GM12872 (cell line): ENCODE measurements at regions not wholly inside any gene's neighbourhood (a gene's known extent, or its start where the extent isn't known, plus 50 kb on each side); places are given as distances from the start of the nearest gene placed in this dataset.

Experiments
- TF ChIP-seq, protein P1 (sequence below): IDR thresholded peaks from 3 replicates; pipeline ENCODE4 v1.5.1; 2011; ENCODE audit warnings: low read depth, mild to moderate bottlenecking, low read length, moderate library complexity; ENCODE audit not compliant: insufficient read depth

DNA sequence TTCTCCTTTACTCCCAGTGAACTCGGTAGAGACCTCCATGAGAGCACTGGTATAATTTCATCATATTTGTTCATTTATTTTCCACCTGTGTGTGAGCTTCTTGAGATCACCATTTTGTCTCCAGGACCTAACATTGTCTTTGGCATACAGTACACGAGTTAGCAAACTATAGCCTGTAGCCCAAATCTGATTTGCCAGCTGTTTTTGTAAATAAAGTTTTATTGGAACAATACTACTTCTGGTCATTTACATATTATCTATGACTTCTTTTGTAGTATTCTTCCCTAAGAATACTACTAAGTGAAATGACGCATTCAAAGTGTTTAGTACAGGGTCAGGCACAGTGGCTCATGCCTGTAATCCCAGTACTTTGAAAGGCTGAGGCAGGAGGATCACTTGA, 449.5 kb downstream of the PLPP3 start:
- TF ChIP-seq, protein P1, sequence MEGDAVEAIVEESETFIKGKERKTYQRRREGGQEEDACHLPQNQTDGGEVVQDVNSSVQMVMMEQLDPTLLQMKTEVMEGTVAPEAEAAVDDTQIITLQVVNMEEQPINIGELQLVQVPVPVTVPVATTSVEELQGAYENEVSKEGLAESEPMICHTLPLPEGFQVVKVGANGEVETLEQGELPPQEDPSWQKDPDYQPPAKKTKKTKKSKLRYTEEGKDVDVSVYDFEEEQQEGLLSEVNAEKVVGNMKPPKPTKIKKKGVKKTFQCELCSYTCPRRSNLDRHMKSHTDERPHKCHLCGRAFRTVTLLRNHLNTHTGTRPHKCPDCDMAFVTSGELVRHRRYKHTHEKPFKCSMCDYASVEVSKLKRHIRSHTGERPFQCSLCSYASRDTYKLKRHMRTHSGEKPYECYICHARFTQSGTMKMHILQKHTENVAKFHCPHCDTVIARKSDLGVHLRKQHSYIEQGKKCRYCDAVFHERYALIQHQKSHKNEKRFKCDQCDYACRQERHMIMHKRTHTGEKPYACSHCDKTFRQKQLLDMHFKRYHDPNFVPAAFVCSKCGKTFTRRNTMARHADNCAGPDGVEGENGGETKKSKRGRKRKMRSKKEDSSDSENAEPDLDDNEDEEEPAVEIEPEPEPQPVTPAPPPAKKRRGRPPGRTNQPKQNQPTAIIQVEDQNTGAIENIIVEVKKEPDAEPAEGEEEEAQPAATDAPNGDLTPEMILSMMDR = no peak

DNA sequence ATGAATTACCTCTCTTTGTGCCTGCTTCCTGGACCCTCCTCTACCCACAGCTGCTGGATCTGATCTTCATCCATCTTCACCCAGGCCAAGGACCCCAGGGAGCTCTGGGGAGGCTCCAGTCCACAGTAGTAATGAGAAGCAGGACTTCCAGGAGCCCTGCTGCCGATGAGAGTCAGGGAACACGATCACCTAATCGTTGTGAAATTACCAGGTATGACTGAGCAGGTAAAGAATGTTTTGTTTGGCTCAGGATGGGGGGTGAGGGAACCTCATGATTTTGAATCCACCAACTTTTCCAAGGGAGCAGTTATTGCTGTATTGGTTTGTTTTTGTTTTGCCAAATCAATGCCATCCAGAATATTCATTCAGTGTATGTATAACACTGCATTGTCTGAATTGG, 454.0 kb downstream of the PLPP3 start:
- TF ChIP-seq, protein P1 = no peak

DNA sequence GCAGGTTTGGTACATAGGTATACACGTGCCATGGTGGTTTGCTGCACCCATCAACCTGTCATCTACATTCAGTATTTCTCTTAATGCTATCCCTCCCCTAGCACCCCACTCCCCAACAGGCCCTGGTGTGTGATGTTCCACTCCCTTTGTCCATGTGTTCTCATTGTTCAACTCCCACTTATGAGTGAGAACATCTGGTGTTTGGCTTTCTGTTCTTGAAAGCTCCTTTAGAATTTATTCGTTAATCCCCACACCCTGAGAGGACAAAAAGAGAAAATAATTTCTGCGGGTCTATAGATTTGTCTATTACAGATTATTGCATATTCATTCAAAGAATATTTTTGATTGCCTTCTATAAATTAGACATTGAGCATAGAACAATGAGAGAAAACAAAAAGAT, 455.5 kb downstream of the PLPP3 start:
- TF ChIP-seq, protein P1 = no peak

DNA sequence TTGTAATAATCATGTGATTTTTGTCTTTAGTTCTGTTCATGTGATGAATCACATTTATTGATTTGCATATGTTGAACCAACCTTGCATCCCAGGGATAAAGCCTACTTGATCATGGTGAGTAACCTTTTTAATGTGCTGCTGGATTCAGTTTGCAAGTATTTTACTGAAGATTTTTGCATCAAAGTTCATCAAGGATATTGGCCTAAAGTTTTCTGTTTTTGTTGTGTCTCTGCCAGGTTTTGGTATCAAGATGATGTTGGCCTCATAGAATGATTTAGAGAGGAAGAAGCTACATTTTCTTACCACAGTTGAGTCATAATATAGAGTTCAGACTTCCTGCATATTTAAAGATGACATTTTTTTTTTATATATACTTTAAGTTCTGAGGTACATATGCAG, 455.9 kb downstream of the PLPP3 start:
- TF ChIP-seq, protein P1 = no peak

DNA sequence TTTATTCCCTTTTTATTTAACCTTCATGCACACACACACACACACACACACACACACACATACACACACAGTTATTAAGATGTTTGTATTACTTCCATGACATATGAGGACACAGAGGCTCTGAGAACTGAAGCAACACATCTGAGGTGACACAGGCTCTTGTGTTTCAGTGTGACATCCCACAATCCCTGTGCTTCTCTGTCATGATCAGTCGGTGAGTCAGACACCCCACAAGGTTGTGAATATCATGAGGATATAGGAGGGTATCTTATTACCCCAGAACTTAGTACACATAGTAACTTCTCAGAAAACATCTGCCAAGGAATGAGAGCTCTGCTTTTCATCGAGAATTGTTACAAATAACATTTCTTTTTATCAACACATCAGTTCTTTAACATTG, 459.3 kb downstream of the PLPP3 start:
- TF ChIP-seq, protein P1 = no peak

DNA sequence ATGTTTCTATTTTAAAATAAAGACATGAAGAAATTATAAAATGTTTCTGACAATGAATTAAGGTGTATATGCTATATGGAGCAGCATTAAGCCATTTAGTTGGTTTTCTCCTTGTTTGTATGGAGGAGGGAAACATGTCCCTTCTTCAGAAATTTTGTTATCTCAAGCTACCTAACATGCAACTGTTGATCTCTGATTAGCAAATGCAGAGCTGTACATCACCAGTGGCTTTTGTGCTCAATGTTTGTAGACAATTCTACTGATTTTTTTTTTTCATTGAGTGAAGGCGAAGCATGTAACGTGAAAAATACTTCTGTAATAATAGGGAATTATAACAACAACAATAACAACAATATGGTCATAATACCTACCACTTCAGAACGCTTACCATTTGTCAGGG, 463.7 kb downstream of the PLPP3 start:
- TF ChIP-seq, protein P1 = no peak

DNA sequence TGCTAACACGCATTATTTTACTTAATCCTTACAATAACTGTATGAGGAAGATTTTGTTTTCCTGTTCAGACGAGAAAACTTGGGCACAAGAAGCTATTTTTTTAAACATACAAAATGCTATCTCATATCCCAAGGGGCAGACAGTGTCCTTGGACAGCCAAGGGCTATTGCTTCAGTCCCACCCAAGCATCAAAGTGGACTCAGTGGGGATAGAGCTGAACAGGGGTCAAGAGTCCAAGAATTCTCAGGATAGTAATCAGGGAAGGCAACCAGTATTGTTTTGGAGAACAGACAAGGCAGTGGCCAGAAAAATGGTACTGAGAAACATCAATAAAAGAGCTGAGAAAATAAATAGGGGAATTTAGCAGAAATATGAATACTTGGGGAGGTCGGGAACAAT, 465.7 kb downstream of the PLPP3 start:
- TF ChIP-seq, protein P1 = no peak

DNA sequence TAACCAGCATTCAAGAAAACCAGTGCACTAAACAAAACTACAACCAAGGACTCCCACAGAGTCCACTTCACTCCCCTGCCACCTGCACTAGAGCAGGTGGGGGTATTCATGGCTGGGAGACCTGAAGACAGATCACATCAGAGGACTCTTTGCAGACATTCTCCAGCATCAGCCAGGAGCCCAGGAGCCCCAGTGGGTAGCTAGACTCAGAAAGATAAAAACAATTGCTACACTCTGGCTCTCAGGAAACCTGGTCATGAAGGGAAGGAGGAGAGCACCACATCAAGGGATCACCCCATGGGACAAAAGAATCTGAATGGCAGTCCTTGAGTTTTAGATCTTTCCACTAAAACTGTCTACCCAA, 472.1 kb downstream of the PLPP3 start:
- TF ChIP-seq, protein P1 = no peak
